Gastroesophageal sphincter (tissue), 3 donors: ENCODE measurements at regions not wholly inside any gene's neighbourhood (a gene's known extent, or its start where the extent isn't known, plus 50 kb on each side); places are given as distances from the start of the nearest gene placed in this dataset.

Source experiments
- EP300 ChIP-seq: sonication (generic); formaldehyde crosslinking; IDR thresholded peaks from one replicate; pipeline ENCODE4 v1.6.1; 2017; ENCODE audit warnings: antibody characterized with exemption, mild to moderate bottlenecking
- POLR2A ChIP-seq, 2 donors: fragments of 450-650 bp; IDR thresholded peaks; one replicate each; pipeline ENCODE4 v1.6.1; 2017; ENCODE audit warnings: antibody characterized with exemption in 2 of 2, mild to moderate bottlenecking in 2 of 2, moderate library complexity in 1 of 2
- TF ChIP-seq, protein P1 (sequence below), 4 experiments: fragments of 200-600 bp in 2 of 4; fragments of 450-650 bp in 2 of 4; sonication (generic) in 1 of 4; IDR thresholded peaks; one replicate each; pipeline ENCODE4 v1.5.1; 2017 to 2019; ENCODE audit warnings: antibody characterized with exemption in 4 of 4, mild to moderate bottlenecking in 2 of 4, moderate library complexity in 2 of 4

DNA sequence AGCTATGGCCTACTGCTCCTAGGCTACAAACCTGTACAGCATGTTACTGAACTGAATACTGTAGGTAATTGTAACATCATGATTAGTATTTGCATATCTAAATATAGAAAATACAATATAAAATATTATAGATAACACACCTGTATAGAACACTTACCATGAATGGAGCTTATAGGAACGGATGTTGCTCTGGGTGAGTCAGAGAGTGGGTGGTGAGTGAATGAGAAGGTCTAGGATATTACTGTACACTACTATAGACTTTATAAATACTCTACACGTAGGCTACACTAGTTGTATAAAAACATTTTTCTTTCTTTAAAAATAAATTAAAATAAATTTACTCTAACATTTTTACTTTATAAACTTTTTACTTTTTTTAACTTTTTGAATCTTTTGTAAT is 224.0 kb upstream of the CBLB start:
- TF ChIP-seq, protein P1, sequence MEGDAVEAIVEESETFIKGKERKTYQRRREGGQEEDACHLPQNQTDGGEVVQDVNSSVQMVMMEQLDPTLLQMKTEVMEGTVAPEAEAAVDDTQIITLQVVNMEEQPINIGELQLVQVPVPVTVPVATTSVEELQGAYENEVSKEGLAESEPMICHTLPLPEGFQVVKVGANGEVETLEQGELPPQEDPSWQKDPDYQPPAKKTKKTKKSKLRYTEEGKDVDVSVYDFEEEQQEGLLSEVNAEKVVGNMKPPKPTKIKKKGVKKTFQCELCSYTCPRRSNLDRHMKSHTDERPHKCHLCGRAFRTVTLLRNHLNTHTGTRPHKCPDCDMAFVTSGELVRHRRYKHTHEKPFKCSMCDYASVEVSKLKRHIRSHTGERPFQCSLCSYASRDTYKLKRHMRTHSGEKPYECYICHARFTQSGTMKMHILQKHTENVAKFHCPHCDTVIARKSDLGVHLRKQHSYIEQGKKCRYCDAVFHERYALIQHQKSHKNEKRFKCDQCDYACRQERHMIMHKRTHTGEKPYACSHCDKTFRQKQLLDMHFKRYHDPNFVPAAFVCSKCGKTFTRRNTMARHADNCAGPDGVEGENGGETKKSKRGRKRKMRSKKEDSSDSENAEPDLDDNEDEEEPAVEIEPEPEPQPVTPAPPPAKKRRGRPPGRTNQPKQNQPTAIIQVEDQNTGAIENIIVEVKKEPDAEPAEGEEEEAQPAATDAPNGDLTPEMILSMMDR (IDR thresholded peaks at IDR 0.05), result no peak
- TF ChIP-seq POLR2A (IDR thresholded peaks at IDR 0.05) (no peak), EP300 (no peak)
